OCI-LY7 (cell line): ENCODE measurements at regions not wholly inside any gene's neighbourhood (a gene's known extent, or its start where the extent isn't known, plus 50 kb on each side); places are given as distances from the start of the nearest gene placed in this dataset.

Experiments used
- BruUV-seq: library from RNA; stranded (reverse); fragments of 400-500 nt; replicated peaks from 2 replicates; lab custom pipeline; 2021; lab: Mats Ljungman, UMichigan
- CTCF ChIA-PET: fragments of 300-600 bp; sonication (Branson Sonifier 250); formaldehyde crosslinking; loops from one replicate; lab custom pipeline; 2022; ENCODE audit warnings: antibody characterized with exemption; ENCODE audit not compliant: unreplicated experiment; lab: Charles Lee
- POLR2A ChIA-PET: fragments of 300-600 bp; sonication (Branson Sonifier 250); formaldehyde crosslinking; loops from one replicate; lab custom pipeline; 2022; ENCODE audit warnings: antibody characterized with exemption; lab: Charles Lee
- DNase-seq: peaks from one replicate; pipeline ENCODE4 v3.0.0-alpha.2; 2015; ENCODE audit warnings: low spot score
- H2AFZ ChIP-seq: fragments of 200-600 bp; sonication (generic), shearing (Covaris generic); 2 replicates; pipeline ENCODE4 v1.6.1; 2014; ENCODE audit warnings: mild to moderate bottlenecking, antibody characterized with exemption, low read length, moderate library complexity
- H3K27ac ChIP-seq: fragments of 200-600 bp; sonication (generic); 2 replicates; pipeline ENCODE4 v1.5.1; 2014; ENCODE audit warnings: mixed run types, low read depth, mild to moderate bottlenecking, moderate library complexity, low read length, inconsistent platforms; ENCODE audit not compliant: poor library complexity, severe bottlenecking
- H3K36me3 ChIP-seq: fragments of 200-600 bp; sonication (generic); 2 replicates; pipeline ENCODE4 v1.6.1; 2014; ENCODE audit warnings: mild to moderate bottlenecking, antibody characterized with exemption, low read length, moderate library complexity, mixed read lengths; ENCODE audit not compliant: insufficient read depth
- H3K4me1 ChIP-seq: fragments of 200-600 bp; sonication (generic); 2 replicates; pipeline ENCODE4 v1.5.1; 2014; ENCODE audit warnings: mild to moderate bottlenecking, low read length; ENCODE audit not compliant: insufficient read depth, poor library complexity, severe bottlenecking
- H3K4me2 ChIP-seq: fragments of 200-600 bp; sonication (generic); 2 replicates; pipeline ENCODE4 v1.6.1; 2014; ENCODE audit warnings: mild to moderate bottlenecking, low read length
- H3K4me3 ChIP-seq: fragments of 200-600 bp; sonication (generic); 2 replicates; pipeline ENCODE4 v1.5.1; 2014; ENCODE audit warnings: mild to moderate bottlenecking, low read depth, low read length; ENCODE audit not compliant: poor library complexity, severe bottlenecking
- H3K79me2 ChIP-seq: fragments of 200-600 bp; sonication (generic); 2 replicates; pipeline ENCODE4 v1.6.1; 2016; ENCODE audit warnings: low read depth, mild to moderate bottlenecking, low read length, moderate library complexity, mixed read lengths; ENCODE audit not compliant: insufficient read depth
- H3K9me2 ChIP-seq: fragments of 200-600 bp; sonication (generic); 2 replicates; pipeline ENCODE4 v1.6.1; 2016; ENCODE audit warnings: mild to moderate bottlenecking, low read length, mixed read lengths; ENCODE audit not compliant: insufficient read depth
- H3K9me3 ChIP-seq: fragments of 200-600 bp; sonication (generic); 2 replicates; pipeline ENCODE4 v1.6.1; 2014; ENCODE audit warnings: mild to moderate bottlenecking, mixed run types, low read length, mixed read lengths
- H4K20me1 ChIP-seq: fragments of 200-600 bp; sonication (generic); 2 replicates; pipeline ENCODE4 v1.6.1; 2014; ENCODE audit warnings: mild to moderate bottlenecking, antibody characterized with exemption, low read length, moderate library complexity, mixed read lengths; ENCODE audit not compliant: insufficient read depth
- CTCF ChIP-seq: fragments of 200-600 bp; sonication (generic); conservative IDR thresholded peaks from 2 replicates; pipeline ENCODE4 v1.5.1; 2014; ENCODE audit warnings: mild to moderate bottlenecking, antibody characterized with exemption, low read length, moderate library complexity, mixed read lengths
- EZH2phosphoT487 ChIP-seq: fragments of 200-600 bp; sonication (generic); IDR thresholded peaks from 2 replicates; pipeline ENCODE4 v1.6.1; 2018; ENCODE audit warnings: low read depth, borderline replicate concordance, mild to moderate bottlenecking, mixed run types, antibody characterized with exemption, low read length, moderate library complexity, mixed read lengths
- intact Hi-C: fragments of 100-400 bp; cut with micrococcal nuclease; formaldehyde crosslinking; loops from one replicate; pipeline ENCODE4 v1.10.0; 2022; ENCODE audit not compliant: unreplicated experiment

- Histone ChIP-seq H2AFZ (no peak overlapping the region), H3K4me2 (no peak overlapping the region), H3K9me3 (no peaks in the 10 kb centered on the region), H3K79me2 (no peaks in the 10 kb centered on the region), H3K4me1 (no peaks in the 10 kb centered on the region), H3K27ac (no peak overlapping the region), H3K9me2 (no peaks in the 10 kb centered on the region), H4K20me1 (no peaks in the 10 kb centered on the region), H3K36me3 (no peaks in the 10 kb centered on the region), H3K4me3 (no peak overlapping the region)
- TF ChIP-seq CTCF: no peak
- no peak for TF ChIP-seq EZH2phosphoT487
- intact Hi-C loops: no loop called here
- DNase-seq: no peak
- ChIA-PET POLR2A (interaction anchor here (0.8 kb wide), 1 partner anchor 9 kb away, joined by 6 read pairs; no protein-coding TSS in a partner anchor), CTCF (interaction anchor here (0.6 kb wide), 1 partner anchor 14 kb away, joined by 4 read pairs; no protein-coding TSS in a partner anchor)
- BruUV-seq: no TSS peak
These were observed 341.1 kb downstream of the ZSWIM6 start for GRCh38 chr5:61673007-61673735.

- H3K27ac ChIP-seq: no peak overlapping the region
- no peak overlapping the region for H3K4me2 ChIP-seq
- no peak overlapping the region for H3K4me3 ChIP-seq
- H3K4me1 ChIP-seq: no peaks in the 10 kb centered on the region
- intact Hi-C loops: no loop called here
- CTCF ChIA-PET: no interaction called here
- no peaks in the 10 kb centered on the region for H3K36me3 ChIP-seq
- no peaks in the 10 kb centered on the region for H3K9me3 ChIP-seq
- POLR2A ChIA-PET: no interaction called here
- TF ChIP-seq EZH2phosphoT487 (no peak), CTCF (no peak)
- no peaks in the 10 kb centered on the region for H3K79me2 ChIP-seq
- no peak for DNase-seq
- no TSS peak for BruUV-seq
- H3K9me2 ChIP-seq: no peaks in the 10 kb centered on the region
- H2AFZ ChIP-seq: no peak overlapping the region
- no peaks in the 10 kb centered on the region for H4K20me1 ChIP-seq
These were observed 342.3 kb downstream of the ZSWIM6 start for GRCh38 chr5:61674378-61674777.

GRCh38 chr5:61675015-61675692, 343.1 kb downstream of the ZSWIM6 start:
- no peaks in the 10 kb centered on the region for H3K4me1 ChIP-seq
- no peak for DNase-seq
- no peak overlapping the region for H3K27ac ChIP-seq
- TF ChIP-seq EZH2phosphoT487 (no peak), CTCF (no peak)
- no peak overlapping the region for H3K4me3 ChIP-seq
- H2AFZ ChIP-seq: no peak overlapping the region
- intact Hi-C loops: no loop called here
- BruUV-seq: no TSS peak
- no peaks in the 10 kb centered on the region for H3K79me2 ChIP-seq
- no peaks in the 10 kb centered on the region for H3K9me3 ChIP-seq
- no peaks in the 10 kb centered on the region for H3K36me3 ChIP-seq
- no peaks in the 10 kb centered on the region for H3K9me2 ChIP-seq
- ChIA-PET CTCF (no interaction called here), POLR2A (no interaction called here)
- H3K4me2 ChIP-seq: no peak overlapping the region
- H4K20me1 ChIP-seq: no peaks in the 10 kb centered on the region
